Neural cell (in vitro differentiated cells): ENCODE measurements at regions not wholly inside any gene's neighbourhood (a gene's known extent, or its start where the extent isn't known, plus 50 kb on each side); places are given as distances from the start of the nearest gene placed in this dataset.
"Not testable (repeated sequence)": the region's sequence is repeated elsewhere in the genome, so short reads cannot be mapped to it uniquely, and the experiment has no call there.

Experiments used
- H2AFZ ChIP-seq: fragments of 200-600, 300-800 bp; sonication (generic), shearing (Covaris generic); 2 replicates; pipeline ENCODE4 v1.6.0; 2014; ENCODE audit warnings: low read depth, mild to moderate bottlenecking, antibody characterized with exemption, low read length, moderate library complexity
- H3F3A ChIP-seq: fragments of 200-600 bp; shearing (Covaris generic); 2 replicates; pipeline ENCODE4 v1.6.1; 2016; ENCODE audit warnings: mild to moderate bottlenecking, moderate library complexity, mixed read lengths, antibody characterized with exemption, low read length; ENCODE audit not compliant: insufficient read depth, poor library complexity, severe bottlenecking
- H3K27ac ChIP-seq: fragments of 200-600, 300-800 bp; sonication (generic), shearing (Covaris generic); 2 replicates; pipeline ENCODE4 v1.5.1; 2014; ENCODE audit warnings: mild to moderate bottlenecking, low read length, moderate library complexity
- H3K27me3 ChIP-seq: fragments of 300-800, 200-600 bp; sonication (generic), shearing (Covaris generic); 2 replicates; pipeline ENCODE4 v1.6.0; 2014; ENCODE audit warnings: mild to moderate bottlenecking, low read depth, low read length, moderate library complexity; ENCODE audit not compliant: insufficient read depth
- H3K36me3 ChIP-seq: fragments of 300-800, 200-600 bp; sonication (generic), shearing (Covaris generic); 2 replicates; pipeline ENCODE4 v1.5.1; 2014; ENCODE audit warnings: mild to moderate bottlenecking, antibody characterized with exemption, low read length, moderate library complexity; ENCODE audit not compliant: insufficient read depth
- H3K4me2 ChIP-seq: fragments of 300-800, 200-600 bp; sonication (generic), shearing (Covaris generic); 2 replicates; pipeline ENCODE4 v1.6.0; 2014; ENCODE audit warnings: mild to moderate bottlenecking, low read length
- H3K4me3 ChIP-seq: fragments of 300-800, 200-600 bp; sonication (generic), shearing (Covaris generic); 2 replicates; pipeline ENCODE4 v1.5.1; 2014; ENCODE audit warnings: mild to moderate bottlenecking, low read length, moderate library complexity
- H3K79me2 ChIP-seq: fragments of 200-600 bp; shearing (Covaris generic); replicated peaks from 2 replicates; pipeline ENCODE4 v1.6.0; 2014; ENCODE audit warnings: mild to moderate bottlenecking, low read length, moderate library complexity; ENCODE audit not compliant: insufficient read depth
- H3K9ac ChIP-seq: fragments of 300-800, 200-600 bp; sonication (generic), shearing (Covaris generic); 2 replicates; pipeline ENCODE4 v1.6.1; 2016; ENCODE audit warnings: mild to moderate bottlenecking, low read length, mixed read lengths
- H3K9me2 ChIP-seq: fragments of 200-600 bp; shearing (Covaris generic); 2 replicates; pipeline ENCODE4 v1.6.1; 2016; ENCODE audit warnings: mild to moderate bottlenecking, low read length, mixed read lengths; ENCODE audit not compliant: insufficient read depth
- H3K9me3 ChIP-seq: fragments of 200-600, 300-800 bp; sonication (generic), shearing (Covaris generic); 2 replicates; pipeline ENCODE4 v1.6.1; 2016; ENCODE audit warnings: mild to moderate bottlenecking, mixed run types, low read length, moderate library complexity, mixed read lengths
- H4K20me1 ChIP-seq: fragments of 200-600 bp; shearing (Covaris generic); 2 replicates; pipeline ENCODE4 v1.6.1; 2016; ENCODE audit warnings: mild to moderate bottlenecking, mixed run types; ENCODE audit not compliant: insufficient read depth
- EP300 ChIP-seq: fragments of 450-650 bp; conservative IDR thresholded peaks from 2 replicates; pipeline ENCODE4 v1.6.1; 2014; ENCODE audit warnings: antibody characterized with exemption, mild to moderate bottlenecking, moderate library complexity; ENCODE audit not compliant: poor library complexity, severe bottlenecking
- EZH2 ChIP-seq: fragments of 200-600, 300-800 bp; shearing (Covaris generic), sonication (generic); IDR thresholded peaks from 2 replicates; pipeline ENCODE4 v1.6.1; 2014; ENCODE audit warnings: antibody characterized with exemption, low read length, borderline replicate concordance, mild to moderate bottlenecking; ENCODE audit not compliant: insufficient read depth, poor library complexity, severe bottlenecking
- MXI1 ChIP-seq: fragments of 450-650 bp; conservative IDR thresholded peaks from 2 replicates; pipeline ENCODE4 v1.6.1; 2014; ENCODE audit warnings: antibody characterized with exemption, mild to moderate bottlenecking; ENCODE audit not compliant: poor library complexity, severe bottlenecking
- POLR2AphosphoS5 ChIP-seq: IDR thresholded peaks from 2 replicates; pipeline ENCODE4 v1.6.1; 2012
- RAD21 ChIP-seq: fragments of 450-650 bp; conservative IDR thresholded peaks from 2 replicates; pipeline ENCODE4 v1.6.1; 2014; ENCODE audit warnings: antibody characterized with exemption, mild to moderate bottlenecking, moderate library complexity
- SMC3 ChIP-seq: fragments of 450-650 bp; conservative IDR thresholded peaks from 2 replicates; pipeline ENCODE4 v1.6.1; 2014; ENCODE audit warnings: antibody characterized with exemption, mild to moderate bottlenecking, moderate library complexity; ENCODE audit not compliant: poor library complexity
- TAF1 ChIP-seq: IDR thresholded peaks from 2 replicates; pipeline ENCODE4 v1.6.1; 2012; ENCODE audit warnings: low read depth
- TF ChIP-seq, protein P1 (sequence below): fragments of 450-650 bp; IDR thresholded peaks from 2 replicates; pipeline ENCODE4 v1.5.1; 2014; ENCODE audit warnings: antibody characterized with exemption, mild to moderate bottlenecking, moderate library complexity; ENCODE audit not compliant: poor library complexity, severe bottlenecking
- TF ChIP-seq, protein P2 (sequence below): IDR thresholded peaks from 2 replicates; pipeline ENCODE4 v1.6.1; 2012; ENCODE audit warnings: borderline replicate concordance

DNA sequence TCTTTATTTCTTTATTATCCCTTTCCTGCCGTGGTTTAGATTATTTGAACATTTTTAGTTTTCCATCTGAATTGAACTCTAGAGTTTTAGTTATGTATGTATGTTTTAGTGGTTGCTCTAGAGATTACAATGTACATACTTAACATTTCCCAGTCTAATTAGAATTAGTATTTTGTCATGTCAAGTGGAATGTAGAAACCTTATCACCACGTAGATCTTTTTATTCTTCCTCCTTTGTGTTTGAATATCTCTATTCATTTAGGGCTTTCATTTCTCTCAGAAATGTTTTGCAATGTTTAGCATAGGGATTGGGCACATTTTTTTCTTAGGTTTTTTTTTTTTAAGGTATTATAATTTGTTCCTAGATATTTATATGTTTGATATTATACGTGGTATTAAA, 73.1 kb upstream of the EZR start:
- Histone ChIP-seq H4K20me1 (no peaks in the 10 kb centered on the region), H3K4me2 (no peak overlapping the region), H3K4me3 (no peak overlapping the region), H3K79me2 (no peaks in the 10 kb centered on the region), H3K27ac (no peak overlapping the region), H3F3A (no peaks in the 10 kb centered on the region), H3K9me2 (no peaks in the 10 kb centered on the region), H3K9ac (no peak overlapping the region), H3K36me3 (no peaks in the 10 kb centered on the region), H3K9me3 (no peaks in the 10 kb centered on the region), H2AFZ (no peak overlapping the region), H3K27me3 (no peaks in the 10 kb centered on the region)
- TF ChIP-seq POLR2AphosphoS5 (no peak), MXI1 (no peak), RAD21 (no peak), TAF1 (no peak), SMC3 (no peak), EP300 (no peak), EZH2 (no peak)
- TF ChIP-seq, protein P1, sequence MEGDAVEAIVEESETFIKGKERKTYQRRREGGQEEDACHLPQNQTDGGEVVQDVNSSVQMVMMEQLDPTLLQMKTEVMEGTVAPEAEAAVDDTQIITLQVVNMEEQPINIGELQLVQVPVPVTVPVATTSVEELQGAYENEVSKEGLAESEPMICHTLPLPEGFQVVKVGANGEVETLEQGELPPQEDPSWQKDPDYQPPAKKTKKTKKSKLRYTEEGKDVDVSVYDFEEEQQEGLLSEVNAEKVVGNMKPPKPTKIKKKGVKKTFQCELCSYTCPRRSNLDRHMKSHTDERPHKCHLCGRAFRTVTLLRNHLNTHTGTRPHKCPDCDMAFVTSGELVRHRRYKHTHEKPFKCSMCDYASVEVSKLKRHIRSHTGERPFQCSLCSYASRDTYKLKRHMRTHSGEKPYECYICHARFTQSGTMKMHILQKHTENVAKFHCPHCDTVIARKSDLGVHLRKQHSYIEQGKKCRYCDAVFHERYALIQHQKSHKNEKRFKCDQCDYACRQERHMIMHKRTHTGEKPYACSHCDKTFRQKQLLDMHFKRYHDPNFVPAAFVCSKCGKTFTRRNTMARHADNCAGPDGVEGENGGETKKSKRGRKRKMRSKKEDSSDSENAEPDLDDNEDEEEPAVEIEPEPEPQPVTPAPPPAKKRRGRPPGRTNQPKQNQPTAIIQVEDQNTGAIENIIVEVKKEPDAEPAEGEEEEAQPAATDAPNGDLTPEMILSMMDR, result no peak
- TF ChIP-seq, protein P2, sequence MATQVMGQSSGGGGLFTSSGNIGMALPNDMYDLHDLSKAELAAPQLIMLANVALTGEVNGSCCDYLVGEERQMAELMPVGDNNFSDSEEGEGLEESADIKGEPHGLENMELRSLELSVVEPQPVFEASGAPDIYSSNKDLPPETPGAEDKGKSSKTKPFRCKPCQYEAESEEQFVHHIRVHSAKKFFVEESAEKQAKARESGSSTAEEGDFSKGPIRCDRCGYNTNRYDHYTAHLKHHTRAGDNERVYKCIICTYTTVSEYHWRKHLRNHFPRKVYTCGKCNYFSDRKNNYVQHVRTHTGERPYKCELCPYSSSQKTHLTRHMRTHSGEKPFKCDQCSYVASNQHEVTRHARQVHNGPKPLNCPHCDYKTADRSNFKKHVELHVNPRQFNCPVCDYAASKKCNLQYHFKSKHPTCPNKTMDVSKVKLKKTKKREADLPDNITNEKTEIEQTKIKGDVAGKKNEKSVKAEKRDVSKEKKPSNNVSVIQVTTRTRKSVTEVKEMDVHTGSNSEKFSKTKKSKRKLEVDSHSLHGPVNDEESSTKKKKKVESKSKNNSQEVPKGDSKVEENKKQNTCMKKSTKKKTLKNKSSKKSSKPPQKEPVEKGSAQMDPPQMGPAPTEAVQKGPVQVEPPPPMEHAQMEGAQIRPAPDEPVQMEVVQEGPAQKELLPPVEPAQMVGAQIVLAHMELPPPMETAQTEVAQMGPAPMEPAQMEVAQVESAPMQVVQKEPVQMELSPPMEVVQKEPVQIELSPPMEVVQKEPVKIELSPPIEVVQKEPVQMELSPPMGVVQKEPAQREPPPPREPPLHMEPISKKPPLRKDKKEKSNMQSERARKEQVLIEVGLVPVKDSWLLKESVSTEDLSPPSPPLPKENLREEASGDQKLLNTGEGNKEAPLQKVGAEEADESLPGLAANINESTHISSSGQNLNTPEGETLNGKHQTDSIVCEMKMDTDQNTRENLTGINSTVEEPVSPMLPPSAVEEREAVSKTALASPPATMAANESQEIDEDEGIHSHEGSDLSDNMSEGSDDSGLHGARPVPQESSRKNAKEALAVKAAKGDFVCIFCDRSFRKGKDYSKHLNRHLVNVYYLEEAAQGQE, result no peak

DNA sequence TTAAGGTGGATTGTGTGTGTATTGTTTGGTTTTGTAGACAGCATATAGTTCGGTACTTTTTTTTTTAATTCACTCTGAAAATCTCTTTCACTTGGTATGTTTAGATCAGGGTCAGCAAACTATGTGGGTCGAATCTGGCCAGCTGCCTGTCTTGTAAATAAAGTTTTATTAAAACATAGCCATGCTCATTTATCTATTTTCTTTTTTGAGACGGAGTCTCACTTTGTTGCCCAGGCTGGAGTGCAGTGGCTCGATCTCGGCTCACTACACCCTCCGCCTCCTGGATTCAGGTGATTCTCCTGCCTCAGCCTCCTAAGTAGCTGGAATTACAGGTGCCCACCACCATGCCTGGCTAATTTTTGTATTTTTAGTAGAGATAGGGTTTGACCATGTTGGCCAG, 72.4 kb upstream of the EZR start:
- not testable (repeated sequence) for H2AFZ ChIP-seq, H4K20me1 ChIP-seq, H3K27me3 ChIP-seq, H3F3A ChIP-seq, H3K4me3 ChIP-seq, H3K79me2 ChIP-seq, H3K4me2 ChIP-seq, H3K36me3 ChIP-seq, H3K9me3 ChIP-seq, H3K27ac ChIP-seq, H3K9ac ChIP-seq, H3K9me2 ChIP-seq

DNA sequence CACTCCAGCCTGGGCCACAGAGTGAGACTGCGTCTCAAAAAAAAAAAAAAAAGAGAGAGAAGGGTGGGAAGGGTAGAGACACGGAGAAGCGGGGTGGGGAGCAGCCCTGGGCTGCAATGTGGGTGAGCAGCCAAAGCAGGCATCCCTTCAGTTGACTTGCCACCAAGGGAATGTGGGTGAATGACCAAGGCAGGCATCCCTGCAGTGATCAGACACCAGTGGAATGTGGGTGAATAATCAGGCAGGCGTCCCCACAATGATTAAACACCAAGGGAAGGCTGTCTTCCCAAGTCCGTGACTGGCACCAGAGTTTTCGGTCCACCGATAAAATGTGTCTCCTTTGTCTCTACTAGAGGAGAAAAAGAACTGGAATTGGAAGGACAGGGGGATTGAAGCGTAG, 69.0 kb upstream of the EZR start:
- not testable (repeated sequence) for H3K4me2 ChIP-seq, H3K27ac ChIP-seq, H3K79me2 ChIP-seq, H3K36me3 ChIP-seq, H3F3A ChIP-seq, H4K20me1 ChIP-seq, H3K9me3 ChIP-seq, H2AFZ ChIP-seq, H3K4me3 ChIP-seq, H3K27me3 ChIP-seq, H3K9ac ChIP-seq, H3K9me2 ChIP-seq

DNA sequence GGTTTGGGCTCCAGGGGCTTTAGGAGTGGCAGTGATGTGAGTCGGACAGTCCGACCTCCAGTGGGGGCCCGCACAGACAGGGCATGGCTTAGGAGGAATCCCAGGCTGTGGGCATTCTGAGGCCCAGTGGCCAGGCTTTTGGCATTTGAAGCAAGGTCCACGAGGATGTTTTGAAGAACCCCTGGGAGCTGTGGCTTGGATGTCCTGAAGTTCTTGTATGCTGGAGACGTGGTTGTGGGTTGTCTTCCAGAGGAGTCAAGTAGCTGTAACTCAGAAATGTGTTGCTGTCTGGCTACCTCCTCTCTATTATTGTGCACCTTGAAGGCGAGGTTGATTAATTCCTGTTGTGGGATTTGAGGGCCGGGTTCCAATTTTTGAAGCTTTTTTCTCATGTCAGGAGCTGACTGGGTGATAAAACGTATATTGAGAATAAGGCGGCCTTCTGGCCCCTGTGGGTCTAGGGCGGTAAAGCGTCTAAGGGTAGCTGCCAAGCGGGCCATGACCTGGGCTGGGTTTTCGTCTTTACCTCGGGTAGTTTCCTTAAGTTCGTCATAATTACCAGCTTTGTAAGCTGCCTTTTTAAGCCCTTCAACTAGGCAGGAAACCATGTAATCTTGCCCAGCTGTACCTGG, 67.3 kb upstream of the EZR start:
- not testable (repeated sequence) for H3K36me3 ChIP-seq, H3K27ac ChIP-seq, H3K9me3 ChIP-seq, H3K27me3 ChIP-seq, H4K20me1 ChIP-seq, H3K4me3 ChIP-seq, H3K9ac ChIP-seq, H3F3A ChIP-seq, H3K79me2 ChIP-seq, H3K9me2 ChIP-seq, H2AFZ ChIP-seq, H3K4me2 ChIP-seq

DNA sequence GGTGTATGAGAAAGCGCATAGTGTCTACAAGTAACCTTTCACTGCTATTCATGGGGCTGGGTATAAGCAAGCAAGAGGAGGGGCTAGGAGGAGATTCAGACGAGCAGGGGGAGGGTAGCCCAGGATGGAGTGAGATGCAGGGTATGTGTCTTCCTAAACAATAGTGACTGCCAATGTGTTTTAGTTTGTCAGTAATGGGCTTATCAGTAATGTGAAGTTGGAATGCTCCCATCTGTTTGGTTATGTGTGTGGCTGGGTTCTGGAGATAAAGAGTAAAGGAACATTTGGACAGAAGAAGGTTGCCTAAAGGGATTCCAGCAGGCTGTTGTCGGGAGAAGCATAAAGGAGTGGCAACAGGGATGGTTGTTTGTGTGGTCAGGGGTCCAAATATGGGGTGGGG, 62.7 kb upstream of the EZR start:
- H3K9me2 ChIP-seq, H3K4me2 ChIP-seq, H3K4me3 ChIP-seq, H3K79me2 ChIP-seq, H3K9ac ChIP-seq, H3F3A ChIP-seq, H3K36me3 ChIP-seq, H4K20me1 ChIP-seq, H3K9me3 ChIP-seq, H3K27ac ChIP-seq, H2AFZ ChIP-seq, H3K27me3 ChIP-seq: not testable (repeated sequence)
